ENCODE measurements at regions not wholly inside any gene's neighbourhood (a gene's known extent, or its start where the extent isn't known, plus 50 kb on each side); places are given as distances from the start of the nearest gene placed in this dataset.

DNA sequence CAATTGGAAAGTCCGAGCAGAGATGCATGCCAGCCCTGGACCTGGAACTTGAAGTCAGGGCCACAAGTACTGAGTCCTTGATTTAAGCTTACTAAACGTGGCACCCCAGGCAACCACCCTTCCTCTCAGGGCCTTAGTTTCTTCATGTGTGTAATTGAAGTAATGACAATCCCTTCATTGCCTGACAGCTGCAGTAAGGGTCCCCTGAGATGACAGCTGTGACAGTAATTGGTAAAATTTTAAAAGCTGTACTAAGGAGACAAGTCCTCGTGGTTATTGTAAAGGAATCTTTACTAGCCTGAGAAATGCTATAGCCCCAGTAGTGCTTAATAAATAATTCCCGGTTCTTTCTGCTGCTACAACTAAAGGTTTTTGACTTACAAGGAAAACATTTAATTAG is 175.1 kb upstream of the RADX start:
- ChIA-PET CTCF (ENCODE audit: low intra/inter-chr PET ratio, low total read pairs) (no interaction called here), POLR2A (no interaction called here)
- Histone ChIP-seq H3K9ac (ENCODE audit: insufficient read depth, low read depth, low read length) (no peak overlapping the region), H3K36me3 (replicated peaks in 1 of 2; ENCODE audit: control insufficient read depth in 1 of 2, insufficient read depth in 2 of 2, low read length in 2 of 2) (no peaks in the 10 kb centered on the region), H3K27me3 (ENCODE audit: control insufficient read depth in 1 of 2, insufficient read depth in 2 of 2, low read length in 2 of 2) (no peaks in the 10 kb centered on the region; a peak in 1 of 5 replicates), H3K79me2 (ENCODE audit: insufficient read depth, low read length) (no peaks in the 10 kb centered on the region), H2AFZ (ENCODE audit: low read length) (no peak overlapping the region), H3K4me3 (replicated peaks in 1 of 3; ENCODE audit: insufficient read depth in 1 of 3, low read depth in 2 of 3, low read length in 3 of 3) (no peak overlapping the region), H3K9me3 (ENCODE audit: low read length) (no peaks in the 10 kb centered on the region), H3K4me1 (ENCODE audit: insufficient read depth, low read length) (no peaks in the 10 kb centered on the region), H3K27ac (ENCODE audit: extremely low read length, insufficient read depth, low read length) (no peak overlapping the region), H4K20me1 (ENCODE audit: insufficient read depth, low read length) (no peaks in the 10 kb centered on the region), H3K4me2 (ENCODE audit: low read depth, low read length) (no peak overlapping the region)
- FAIRE-seq = no peak
- intact Hi-C loops (cut with micrococcal nuclease; ENCODE audit: unreplicated experiment) (no loop called here), in situ Hi-C loops (cut with HindIII; ENCODE audit: extremely low pct_ligation_motif_present, low pct_unique_long_range_greater_than_20kb) (no loop called here)
- BruUV-seq (replicated peaks) = no TSS peak
- 0% methylated on average over 2 of the region's 4 CpGs for WGBS (ENCODE audit: low lambda C conversion rate)
- ATAC-seq = no peak
- TF ChIP-seq ZNF33B (CRISPR knock-in tag; IDR thresholded peaks at IDR 0.05) = no peak
- no peak for TF ChIP-seq TSC22D2 (CRISPR knock-in tag; IDR thresholded peaks at IDR 0.05; ENCODE audit: borderline replicate concordance)
- no peak for TF ChIP-seq ZNF234 (CRISPR knock-in tag; conservative IDR thresholded peaks at IDR 0.05)
- no peak for TF ChIP-seq ZSCAN20 (CRISPR knock-in tag; IDR thresholded peaks at IDR 0.05; ENCODE audit: borderline replicate concordance)
- TF ChIP-seq NRL (CRISPR knock-in tag; IDR thresholded peaks at IDR 0.05; ENCODE audit: borderline replicate concordance) = no peak
- no peak for TF ChIP-seq MAFF (IDR thresholded peaks at IDR 0.05; ENCODE audit: low read depth, low read length)
- no peak for TF ChIP-seq SMAD3 (CRISPR knock-in tag; IDR thresholded peaks at IDR 0.05)
- no peak for TF ChIP-seq DNMT3B (CRISPR knock-in tag; conservative IDR thresholded peaks at IDR 0.05)
- TF ChIP-seq TOE1 (CRISPR knock-in tag; IDR thresholded peaks at IDR 0.05) = no peak
- no peak for TF ChIP-seq ZNF563 (CRISPR knock-in tag; IDR thresholded peaks at IDR 0.05)
- no peak for TF ChIP-seq PLRG1 (conservative IDR thresholded peaks at IDR 0.05)
- TF ChIP-seq, protein P1, sequence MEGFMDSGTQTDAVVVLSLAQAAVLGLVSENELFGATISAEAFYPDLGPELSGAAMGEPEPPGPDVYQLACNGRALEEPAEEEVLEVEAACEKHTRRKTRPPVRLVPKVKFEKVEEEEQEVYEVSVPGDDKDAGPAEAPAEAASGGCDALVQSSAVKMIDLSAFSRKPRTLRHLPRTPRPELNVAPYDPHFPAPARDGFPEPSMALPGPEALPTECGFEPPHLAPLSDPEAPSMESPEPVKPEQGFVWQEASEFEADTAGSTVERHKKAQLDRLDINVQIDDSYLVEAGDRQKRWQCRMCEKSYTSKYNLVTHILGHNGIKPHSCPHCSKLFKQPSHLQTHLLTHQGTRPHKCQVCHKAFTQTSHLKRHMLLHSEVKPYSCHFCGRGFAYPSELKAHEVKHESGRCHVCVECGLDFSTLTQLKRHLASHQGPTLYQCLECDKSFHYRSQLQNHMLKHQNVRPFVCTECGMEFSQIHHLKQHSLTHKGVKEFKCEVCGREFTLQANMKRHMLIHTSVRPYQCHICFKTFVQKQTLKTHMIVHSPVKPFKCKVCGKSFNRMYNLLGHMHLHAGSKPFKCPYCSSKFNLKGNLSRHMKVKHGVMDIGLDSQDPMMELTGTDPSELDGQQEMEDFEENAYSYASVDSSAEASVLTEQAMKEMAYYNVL (CRISPR knock-in tag; IDR thresholded peaks at IDR 0.05; ENCODE audit: borderline replicate concordance) = no peak
- TF ChIP-seq, protein P2, sequence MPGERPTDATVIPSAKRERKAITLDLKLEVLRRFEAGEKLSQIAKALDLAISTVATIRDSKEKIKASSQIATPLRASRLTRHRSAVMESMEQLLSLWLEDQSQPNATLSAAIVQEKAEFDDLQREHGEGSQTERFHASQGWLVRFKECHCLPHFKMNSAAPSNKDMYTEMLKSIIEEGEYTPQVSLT (CRISPR knock-in tag; IDR thresholded peaks at IDR 0.05; ENCODE audit: borderline replicate concordance, low read depth) = no peak
- no peak for DNase-seq (ENCODE audit: low spot score)

Measured in HepG2 (cell line).